Fibroblast of mammary gland (primary cell): ENCODE measurements at regions not wholly inside any gene's neighbourhood (a gene's known extent, or its start where the extent isn't known, plus 50 kb on each side); places are given as distances from the start of the nearest gene placed in this dataset.

Experiments used
- DNase-seq: peaks from one replicate; pipeline ENCODE4 v3.0.0-alpha.2; 2010; ENCODE audit warnings: low read depth
- H3K4me3 ChIP-seq: 2 replicates; pipeline ENCODE4 v1.5.1; 2011; ENCODE audit warnings: low read depth, mild to moderate bottlenecking, low read length, moderate library complexity; ENCODE audit not compliant: control insufficient read depth
- CTCF ChIP-seq: conservative IDR thresholded peaks from 2 replicates; pipeline ENCODE4 v1.5.1; 2011; ENCODE audit warnings: low read depth, low read length, inconsistent platforms; ENCODE audit not compliant: control insufficient read depth, insufficient read depth

- no peak for TF ChIP-seq CTCF
- no peak overlapping the region for H3K4me3 ChIP-seq
- DNase-seq: no peak
Measured at GRCh38 chr4:46491455-46491854, 101.5 kb upstream of the GABRA2 start.

- no peak for TF ChIP-seq CTCF
Measured at GRCh38 chr4:46484881-46485280, 95.0 kb upstream of the GABRA2 start.

GRCh38 chr4:46462733-46463132 lies 72.8 kb upstream of the GABRA2 start:
- TF ChIP-seq CTCF: no peak
- no peak overlapping the region for H3K4me3 ChIP-seq
- DNase-seq: no peak

More at GRCh38 chr4:46484881-46485280, 95.0 kb upstream of the GABRA2 start:
- DNase-seq: no peak
- H3K4me3 ChIP-seq: no peak overlapping the region

- no peak for DNase-seq
- TF ChIP-seq CTCF: no peak
- no peak overlapping the region for H3K4me3 ChIP-seq
Measured at GRCh38 chr4:46459308-46459707, 69.4 kb upstream of the GABRA2 start.

- TF ChIP-seq CTCF: no peak
- DNase-seq: no peak
- H3K4me3 ChIP-seq: no peak overlapping the region
Measured at GRCh38 chr4:46450556-46450955, 60.6 kb upstream of the GABRA2 start.

GRCh38 chr4:46445710-46446314 lies 55.9 kb upstream of the GABRA2 start:
- peak; percentile 38 for DNase-seq
- TF ChIP-seq CTCF: no peak
- H3K4me3 ChIP-seq: no peak overlapping the region
